ENCODE measurements at regions not wholly inside any gene's neighbourhood (a gene's known extent, or its start where the extent isn't known, plus 50 kb on each side); places are given as distances from the start of the nearest gene placed in this dataset.

- no peak overlapping the region for H3K4me2 ChIP-seq (ENCODE audit: control insufficient read depth, extremely low read depth, insufficient read depth, low read depth, low read length)
Measured at GRCh38 chr5:124342027-124342471, 404.4 kb downstream of the ZNF608 start.

GRCh38 chr5:124341066-124341858, 405.2 kb downstream of the ZNF608 start:
- Histone ChIP-seq H3K4me1 (ENCODE audit: control insufficient read depth, extremely low read depth, insufficient read depth, low read length) (no peaks in the 10 kb centered on the region), H3K4me2 (ENCODE audit: control insufficient read depth, extremely low read depth, insufficient read depth, low read depth, low read length) (no peak overlapping the region), H3K79me2 (ENCODE audit: control insufficient read depth, insufficient read depth, low read length) (no peaks in the 10 kb centered on the region), H2AFZ (ENCODE audit: control insufficient read depth, low read length) (no peak overlapping the region), H4K20me1 (ENCODE audit: control insufficient read depth, extremely low read depth, insufficient read depth, low read length) (no peaks in the 10 kb centered on the region), H3K36me3 (ENCODE audit: control insufficient read depth in 2 of 2, extremely low read depth in 1 of 2, insufficient read depth in 2 of 2, low read length in 2 of 2) (no peaks in the 10 kb centered on the region), H3K9ac (ENCODE audit: control insufficient read depth, extremely low read depth, insufficient read depth, low read length) (no peak overlapping the region), H3K4me3 (ENCODE audit: control insufficient read depth in 2 of 3, extremely low read depth in 1 of 3, insufficient read depth in 2 of 3, low read depth in 1 of 3, low read length in 3 of 3) (no peak overlapping the region), H3K27ac (ENCODE audit: control insufficient read depth, insufficient read depth, low read length) (no peak overlapping the region), H3K9me3 (ENCODE audit: control insufficient read depth, low read depth, low read length) (no peaks in the 10 kb centered on the region), H3K9me1 (ENCODE audit: control insufficient read depth, extremely low read depth, insufficient read depth, low read length) (no peaks in the 10 kb centered on the region), H3K27me3 (ENCODE audit: control insufficient read depth, extremely low read depth, insufficient read depth, low read length) (no peaks in the 10 kb centered on the region)
- no peak for TF ChIP-seq CTCF (optimal IDR thresholded peaks at IDR 0.05 in 1 of 3, IDR thresholded peaks at IDR 0.05 in 1 of 3, conservative IDR thresholded peaks at IDR 0.05 in 1 of 3; ENCODE audit: extremely low read depth in 1 of 3, insufficient read depth in 2 of 3, low read length in 3 of 3)
- no peak for TF ChIP-seq EZH2 (IDR thresholded peaks at IDR 0.05; ENCODE audit: low read length)
- no peak for FAIRE-seq
- dilution Hi-C loops (cut with MboI; ENCODE audit: extremely low pct_ligation_motif_present, low sequenced_read_pairs) = no loop called here
- no peak for DNase-seq (ENCODE audit: low read depth, low spot score)

More at GRCh38 chr5:124342027-124342471, 404.4 kb downstream of the ZNF608 start:
- Histone ChIP-seq H3K36me3 (ENCODE audit: control insufficient read depth in 2 of 2, extremely low read depth in 1 of 2, insufficient read depth in 2 of 2, low read length in 2 of 2) (no peaks in the 10 kb centered on the region), H3K27ac (ENCODE audit: control insufficient read depth, insufficient read depth, low read length) (no peak overlapping the region), H2AFZ (ENCODE audit: control insufficient read depth, low read length) (no peak overlapping the region), H4K20me1 (ENCODE audit: control insufficient read depth, extremely low read depth, insufficient read depth, low read length) (no peaks in the 10 kb centered on the region), H3K27me3 (ENCODE audit: control insufficient read depth, extremely low read depth, insufficient read depth, low read length) (no peaks in the 10 kb centered on the region), H3K9me3 (ENCODE audit: control insufficient read depth, low read depth, low read length) (no peaks in the 10 kb centered on the region), H3K79me2 (ENCODE audit: control insufficient read depth, insufficient read depth, low read length) (no peaks in the 10 kb centered on the region), H3K4me3 (ENCODE audit: control insufficient read depth in 2 of 3, extremely low read depth in 1 of 3, insufficient read depth in 2 of 3, low read depth in 1 of 3, low read length in 3 of 3) (no peak overlapping the region), H3K4me1 (ENCODE audit: control insufficient read depth, extremely low read depth, insufficient read depth, low read length) (no peaks in the 10 kb centered on the region), H3K9ac (ENCODE audit: control insufficient read depth, extremely low read depth, insufficient read depth, low read length) (no peak overlapping the region), H3K9me1 (ENCODE audit: control insufficient read depth, extremely low read depth, insufficient read depth, low read length) (no peaks in the 10 kb centered on the region)
- dilution Hi-C loops (cut with MboI; ENCODE audit: extremely low pct_ligation_motif_present, low sequenced_read_pairs) = no loop called here
- FAIRE-seq = no peak
- TF ChIP-seq CTCF (optimal IDR thresholded peaks at IDR 0.05 in 1 of 3, IDR thresholded peaks at IDR 0.05 in 1 of 3, conservative IDR thresholded peaks at IDR 0.05 in 1 of 3; ENCODE audit: extremely low read depth in 1 of 3, insufficient read depth in 2 of 3, low read length in 3 of 3) = no peak
- no peak for TF ChIP-seq EZH2 (IDR thresholded peaks at IDR 0.05; ENCODE audit: low read length)
- DNase-seq (ENCODE audit: low read depth, low spot score) = no peak

Measured in keratinocyte (primary cell).